Activated naive CD8-positive, alpha-beta T cell (primary cell): ENCODE measurements at regions not wholly inside any gene's neighbourhood (a gene's known extent, or its start where the extent isn't known, plus 50 kb on each side); places are given as distances from the start of the nearest gene placed in this dataset.
"Not testable (repeated sequence)": the region's sequence is repeated elsewhere in the genome, so short reads cannot be mapped to it uniquely, and the experiment has no call there.

Source experiments
- H3K27ac Mint-ChIP-seq: one replicate; pipeline ENCODE4 v1.8.0; 2021; ENCODE audit warnings: mixed read lengths
- H3K27me3 Mint-ChIP-seq: one replicate; pipeline ENCODE4 v1.8.0; 2021; ENCODE audit warnings: mixed read lengths
- H3K36me3 Mint-ChIP-seq: one replicate; pipeline ENCODE4 v1.8.0; 2021; ENCODE audit warnings: mixed read lengths
- H3K4me1 Mint-ChIP-seq: one replicate; pipeline ENCODE4 v1.8.0; 2021; ENCODE audit warnings: low read depth, mixed read lengths
- H3K4me3 Mint-ChIP-seq: one replicate; pipeline ENCODE4 v1.8.0; 2021; ENCODE audit warnings: mild to moderate bottlenecking, mixed read lengths
- H3K9me3 Mint-ChIP-seq: one replicate; pipeline ENCODE4 v1.8.0; 2021; ENCODE audit warnings: low read depth, mixed read lengths

DNA sequence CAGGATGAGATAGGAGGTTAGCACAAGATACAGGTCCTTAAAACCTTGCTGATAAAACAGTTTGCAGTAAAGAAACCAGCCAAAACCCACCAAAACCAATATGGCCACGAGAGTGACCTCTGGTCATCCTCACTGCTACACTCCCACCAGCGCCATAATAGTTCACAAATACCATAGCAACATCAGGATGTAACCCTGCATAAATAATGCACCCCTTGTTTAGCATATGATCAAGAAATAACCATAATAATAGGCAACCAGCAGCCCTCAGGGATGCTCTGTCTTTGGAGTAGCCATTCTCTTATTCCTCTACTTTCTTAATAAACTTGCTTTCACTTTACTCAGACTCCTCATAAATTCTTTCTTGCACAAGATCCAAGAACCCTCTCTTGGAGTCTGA lies 86.9 kb upstream of the PRSS3 start:
- H3K27ac Mint-ChIP-seq = no peak overlapping the region
- H3K27me3 Mint-ChIP-seq = peaks cover 14% of the 10 kb centered on the region
- peaks cover 2% of the 10 kb centered on the region for H3K36me3 Mint-ChIP-seq
- H3K4me1 Mint-ChIP-seq = no peaks in the 10 kb centered on the region
- no peaks in the 10 kb centered on the region for H3K9me3 Mint-ChIP-seq
- H3K4me3 Mint-ChIP-seq = no peak overlapping the region

DNA sequence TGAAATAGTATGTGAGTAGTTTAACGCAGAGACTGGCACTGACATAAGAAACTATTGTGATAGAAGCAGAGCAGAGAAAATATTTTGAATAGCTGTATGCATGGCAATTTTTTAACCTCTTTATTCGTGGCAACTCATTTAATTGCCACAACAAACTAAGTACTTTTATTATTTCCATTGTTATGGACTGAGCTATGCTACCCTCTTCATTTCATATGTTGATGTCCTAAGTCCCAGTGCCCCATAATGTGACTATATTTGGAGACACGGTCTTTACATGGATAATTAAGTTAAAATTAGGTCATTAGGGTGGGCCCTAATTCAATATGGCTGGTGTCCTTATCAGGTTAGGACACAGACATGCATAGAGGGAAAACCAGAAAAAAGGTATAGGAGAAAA lies 86.1 kb upstream of the PRSS3 start:
- peaks cover 2% of the 10 kb centered on the region for H3K36me3 Mint-ChIP-seq
- H3K4me3 Mint-ChIP-seq = no peak overlapping the region
- peaks cover 12% of the 10 kb centered on the region for H3K27me3 Mint-ChIP-seq
- no peak overlapping the region for H3K27ac Mint-ChIP-seq
- H3K9me3 Mint-ChIP-seq = no peaks in the 10 kb centered on the region
- no peaks in the 10 kb centered on the region for H3K4me1 Mint-ChIP-seq

DNA sequence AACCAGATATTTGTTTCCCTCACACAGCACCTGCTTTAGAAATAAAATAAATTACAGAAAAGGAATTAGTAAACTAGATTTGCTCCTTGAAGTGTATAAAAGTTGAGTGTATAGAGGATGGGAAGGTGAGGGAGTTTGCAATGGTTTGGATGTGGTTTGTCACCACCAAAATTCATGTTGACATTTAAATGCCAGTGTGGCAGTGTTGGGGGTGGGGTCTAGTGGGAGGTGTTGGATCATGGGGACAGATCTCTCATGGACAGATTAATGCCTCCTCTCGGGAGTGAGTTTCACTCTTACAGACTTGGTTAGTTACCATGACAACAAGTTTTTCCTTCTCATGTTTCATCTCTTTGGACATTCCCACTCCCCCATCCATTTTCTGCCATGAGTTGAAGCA lies 83.9 kb upstream of the PRSS3 start:
- H3K36me3 Mint-ChIP-seq, H3K4me1 Mint-ChIP-seq, H3K4me3 Mint-ChIP-seq, H3K27ac Mint-ChIP-seq, H3K9me3 Mint-ChIP-seq: not testable (repeated sequence)
- H3K27me3 Mint-ChIP-seq = peaks cover 10% of the 10 kb centered on the region

DNA sequence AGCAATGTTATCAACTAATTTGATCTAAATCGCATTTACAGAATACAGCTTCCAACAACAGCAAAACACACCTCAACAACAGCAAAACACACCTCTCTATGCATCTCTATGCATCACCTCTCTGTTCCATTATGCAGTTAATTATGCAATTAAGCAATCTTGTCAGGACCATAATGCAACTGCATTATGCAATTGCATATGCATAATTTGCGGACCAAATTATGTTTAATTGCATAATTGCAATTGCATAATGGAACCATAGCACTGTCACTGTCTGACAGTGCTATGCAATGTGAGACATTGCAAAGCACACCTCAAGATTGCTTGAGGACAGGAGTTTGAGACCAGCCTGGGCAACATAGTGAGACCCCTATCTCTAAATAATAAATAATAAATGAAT lies 80.4 kb upstream of the PRSS3 start:
- H3K36me3 Mint-ChIP-seq = no peaks in the 10 kb centered on the region
- no peak overlapping the region for H3K27ac Mint-ChIP-seq
- H3K4me1 Mint-ChIP-seq = no peaks in the 10 kb centered on the region
- peaks cover 8% of the 10 kb centered on the region for H3K27me3 Mint-ChIP-seq
- no peaks in the 10 kb centered on the region for H3K9me3 Mint-ChIP-seq
- H3K4me3 Mint-ChIP-seq = no peak overlapping the region

DNA sequence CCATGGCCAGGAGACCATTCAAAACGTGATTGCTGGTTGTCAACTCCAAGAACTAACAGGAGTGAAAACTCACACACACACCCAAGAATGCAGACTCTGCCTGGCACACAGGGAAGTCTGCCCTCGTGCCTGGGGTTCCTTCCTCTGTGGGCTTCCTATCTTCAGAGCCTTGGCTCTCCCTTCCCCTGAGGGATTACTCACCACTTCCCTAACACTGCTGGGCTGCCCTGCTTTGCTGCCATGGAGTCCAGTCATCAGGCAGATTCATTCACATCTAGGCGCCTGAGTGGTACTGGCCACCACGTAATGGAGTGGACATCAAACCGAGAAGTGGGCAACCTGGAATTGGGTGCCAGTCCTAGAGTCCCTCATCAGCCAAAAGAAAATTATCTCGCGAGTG lies 76.4 kb upstream of the PRSS3 start:
- Mint-ChIP-seq H3K4me3 (no peak overlapping the region), H3K4me1 (peaks cover 2% of the 10 kb centered on the region), H3K9me3 (no peaks in the 10 kb centered on the region), H3K27ac (no peak overlapping the region), H3K27me3 (peaks cover 4% of the 10 kb centered on the region), H3K36me3 (no peaks in the 10 kb centered on the region)

DNA sequence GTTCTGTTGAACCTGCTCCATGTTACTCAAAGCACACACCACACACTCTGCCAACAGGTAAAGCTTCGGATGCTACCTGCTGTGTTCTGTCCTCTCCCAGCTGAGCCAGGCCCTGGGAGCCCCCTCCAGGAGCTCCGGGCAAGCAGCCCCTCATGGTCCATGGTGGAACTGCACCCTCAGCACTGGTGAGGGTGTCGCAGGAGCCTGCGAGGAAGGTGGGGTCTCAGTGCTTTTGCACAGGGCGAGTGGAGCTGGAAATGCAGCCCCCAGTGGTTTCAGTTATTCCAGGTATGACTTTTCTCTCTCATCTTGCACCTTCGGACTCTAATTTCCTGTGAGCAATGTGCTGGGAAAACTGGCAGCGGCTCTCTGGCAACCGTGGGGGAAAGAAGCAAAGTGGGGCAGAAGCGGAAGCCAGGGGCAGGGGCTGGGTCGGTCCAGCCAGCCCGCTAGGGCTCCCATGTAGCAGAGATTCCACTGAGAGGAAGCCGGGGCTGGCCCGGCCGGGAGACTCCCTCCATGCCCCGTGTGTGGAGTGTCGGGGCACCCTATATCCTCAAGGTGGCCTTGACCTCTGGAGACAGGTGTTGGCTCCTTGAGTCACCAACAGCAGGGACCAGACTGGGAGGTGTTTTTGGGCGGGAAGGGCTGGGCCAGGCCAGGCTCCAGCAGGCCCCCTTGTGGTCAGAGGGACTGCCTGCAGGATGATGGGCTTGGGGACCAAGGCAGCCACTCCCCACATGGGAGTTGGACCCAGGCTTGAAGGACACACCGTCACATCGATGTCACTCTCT lies 75.6 kb upstream of the PRSS3 start:
- Mint-ChIP-seq H3K4me3 (peak overlapping the region; percentile 27), H3K36me3 (peaks cover 3% of the 10 kb centered on the region), H3K4me1 (peaks cover 2% of the 10 kb centered on the region), H3K9me3 (peaks cover 4% of the 10 kb centered on the region), H3K27me3 (peaks cover 7% of the 10 kb centered on the region), H3K27ac (no peak overlapping the region)

DNA sequence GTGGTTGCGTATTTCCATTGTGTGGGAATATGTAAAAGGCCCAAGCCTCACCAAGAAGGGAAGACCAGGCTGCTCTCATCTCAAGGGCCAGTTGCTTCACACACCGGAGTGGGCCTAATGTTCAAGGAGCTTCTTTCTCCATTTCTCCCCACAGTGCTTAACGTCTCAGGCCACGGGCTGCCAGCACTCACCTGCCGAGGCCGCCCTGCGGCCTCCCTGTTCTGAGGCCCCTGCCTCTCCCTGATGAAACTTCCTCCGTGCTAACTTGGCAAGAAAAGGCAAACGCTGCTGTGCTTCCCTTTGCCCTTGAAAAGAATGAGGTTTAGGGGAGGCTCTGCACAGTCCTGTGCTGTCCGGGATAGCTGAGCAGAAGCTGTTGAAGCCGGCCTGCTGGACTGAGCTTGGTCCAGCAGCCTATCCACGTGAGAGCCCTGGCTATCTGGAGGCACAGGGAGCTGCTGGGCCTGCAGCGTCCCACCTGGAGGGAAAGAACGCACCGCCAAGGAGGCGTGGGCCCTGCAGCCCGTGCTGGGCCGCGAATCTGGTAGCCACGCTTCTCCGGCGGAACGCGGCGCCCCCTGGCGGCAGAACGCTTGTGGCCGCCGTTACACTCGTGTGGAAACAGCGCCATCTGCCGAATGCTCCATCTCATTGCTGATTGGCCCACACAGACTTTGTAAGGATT lies 73.5 kb upstream of the PRSS3 start:
- H3K4me3 Mint-ChIP-seq = no peak overlapping the region
- peaks cover 7% of the 10 kb centered on the region for H3K27me3 Mint-ChIP-seq
- H3K27ac Mint-ChIP-seq = no peak overlapping the region
- H3K9me3 Mint-ChIP-seq = peaks cover 4% of the 10 kb centered on the region
- peaks cover 3% of the 10 kb centered on the region for H3K36me3 Mint-ChIP-seq
- peaks cover 2% of the 10 kb centered on the region for H3K4me1 Mint-ChIP-seq

DNA sequence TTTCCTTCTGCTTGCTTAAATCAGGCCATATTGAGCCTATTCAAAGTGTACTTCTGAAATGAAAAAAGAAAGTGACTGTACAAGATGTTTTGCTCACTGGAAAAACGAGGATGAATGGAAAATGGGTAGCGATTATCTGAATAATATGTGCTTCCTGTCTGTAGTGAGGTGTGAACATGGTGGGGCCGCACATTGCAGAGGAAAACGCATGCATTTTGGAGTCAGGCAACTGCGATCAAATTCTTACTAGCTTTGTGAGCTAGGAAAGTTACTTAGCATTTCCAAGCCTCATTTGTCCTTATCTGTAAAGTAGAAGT lies 73.0 kb upstream of the PRSS3 start:
- Mint-ChIP-seq H3K27me3 (peaks cover 7% of the 10 kb centered on the region), H3K4me1 (peaks cover 2% of the 10 kb centered on the region), H3K27ac (no peak overlapping the region), H3K9me3 (peaks cover 4% of the 10 kb centered on the region), H3K36me3 (peaks cover 3% of the 10 kb centered on the region), H3K4me3 (no peak overlapping the region)

DNA sequence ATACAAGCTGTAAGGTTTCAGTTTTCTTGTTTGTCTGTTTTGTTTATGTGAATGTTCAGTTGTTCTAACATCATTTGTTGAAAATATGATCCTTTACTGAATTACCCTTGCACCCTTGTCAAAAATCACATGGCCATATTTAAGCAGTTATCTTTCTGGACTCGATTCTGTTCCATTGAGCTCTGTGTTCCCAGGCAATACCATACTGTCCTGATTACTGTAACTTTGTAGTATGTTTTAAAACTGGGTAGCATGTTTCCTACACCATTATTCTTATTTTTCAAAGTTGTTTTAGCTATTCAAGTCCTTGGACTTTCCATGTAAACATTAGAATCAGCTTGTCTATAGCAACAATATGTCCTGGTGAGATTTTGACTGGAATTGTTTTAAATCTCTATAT lies 66.7 kb upstream of the PRSS3 start:
- H3K27me3 Mint-ChIP-seq = peaks cover 6% of the 10 kb centered on the region
- peaks cover 10% of the 10 kb centered on the region for H3K9me3 Mint-ChIP-seq

DNA sequence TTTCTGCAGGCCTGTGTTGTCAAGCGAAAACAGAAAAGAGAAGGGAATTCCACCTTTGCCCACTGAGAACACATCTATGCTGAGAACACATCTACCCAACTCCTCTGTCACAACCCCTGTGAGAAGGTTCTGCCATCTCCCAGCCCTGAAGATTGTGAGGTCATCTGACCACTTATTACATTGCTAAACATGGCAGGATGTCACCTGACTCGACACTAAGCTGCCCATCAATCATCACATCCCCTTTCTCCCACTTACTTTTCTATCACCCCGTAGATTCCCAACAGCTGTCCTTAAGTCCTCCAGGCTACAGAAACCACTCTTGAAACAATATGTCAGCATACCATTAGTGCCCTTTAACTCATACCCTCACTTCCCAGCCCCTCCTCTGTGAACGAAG lies 64.2 kb upstream of the PRSS3 start:
- H3K36me3 Mint-ChIP-seq = no peaks in the 10 kb centered on the region
- no peaks in the 10 kb centered on the region for H3K4me1 Mint-ChIP-seq
- peaks cover 10% of the 10 kb centered on the region for H3K27me3 Mint-ChIP-seq
- H3K4me3 Mint-ChIP-seq = no peak overlapping the region
- H3K27ac Mint-ChIP-seq = no peak overlapping the region
- peaks cover 6% of the 10 kb centered on the region for H3K9me3 Mint-ChIP-seq

More for the DNA sequence above, 66.7 kb upstream of the PRSS3 start:
- Mint-ChIP-seq H3K36me3 (peaks cover 3% of the 10 kb centered on the region), H3K4me1 (no peaks in the 10 kb centered on the region), H3K27ac (no peak overlapping the region), H3K4me3 (no peak overlapping the region)

DNA sequence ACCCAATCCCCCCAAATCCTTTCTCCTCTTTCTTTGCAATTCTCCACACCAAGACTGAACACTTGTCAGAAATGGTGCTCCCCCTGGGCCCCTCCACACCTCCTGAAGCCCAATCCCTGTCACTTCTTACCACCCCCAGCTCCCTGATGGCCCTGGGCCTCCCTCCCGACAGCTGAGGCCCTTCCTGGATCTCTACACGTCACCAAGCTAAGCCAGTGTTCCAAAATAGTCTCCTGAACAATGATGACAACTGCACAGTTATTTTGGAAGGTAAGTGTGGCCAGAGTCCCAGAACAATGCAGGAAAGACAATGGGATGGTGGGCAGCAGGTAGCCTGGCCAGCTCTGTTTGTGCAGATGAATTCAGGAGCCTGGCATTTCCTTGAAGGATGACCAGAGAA lies 63.7 kb upstream of the PRSS3 start:
- no peaks in the 10 kb centered on the region for H3K4me1 Mint-ChIP-seq
- no peak overlapping the region for H3K27ac Mint-ChIP-seq
- H3K27me3 Mint-ChIP-seq = peaks cover 10% of the 10 kb centered on the region
- peaks cover 6% of the 10 kb centered on the region for H3K9me3 Mint-ChIP-seq
- H3K36me3 Mint-ChIP-seq = no peaks in the 10 kb centered on the region
- no peak overlapping the region for H3K4me3 Mint-ChIP-seq

DNA sequence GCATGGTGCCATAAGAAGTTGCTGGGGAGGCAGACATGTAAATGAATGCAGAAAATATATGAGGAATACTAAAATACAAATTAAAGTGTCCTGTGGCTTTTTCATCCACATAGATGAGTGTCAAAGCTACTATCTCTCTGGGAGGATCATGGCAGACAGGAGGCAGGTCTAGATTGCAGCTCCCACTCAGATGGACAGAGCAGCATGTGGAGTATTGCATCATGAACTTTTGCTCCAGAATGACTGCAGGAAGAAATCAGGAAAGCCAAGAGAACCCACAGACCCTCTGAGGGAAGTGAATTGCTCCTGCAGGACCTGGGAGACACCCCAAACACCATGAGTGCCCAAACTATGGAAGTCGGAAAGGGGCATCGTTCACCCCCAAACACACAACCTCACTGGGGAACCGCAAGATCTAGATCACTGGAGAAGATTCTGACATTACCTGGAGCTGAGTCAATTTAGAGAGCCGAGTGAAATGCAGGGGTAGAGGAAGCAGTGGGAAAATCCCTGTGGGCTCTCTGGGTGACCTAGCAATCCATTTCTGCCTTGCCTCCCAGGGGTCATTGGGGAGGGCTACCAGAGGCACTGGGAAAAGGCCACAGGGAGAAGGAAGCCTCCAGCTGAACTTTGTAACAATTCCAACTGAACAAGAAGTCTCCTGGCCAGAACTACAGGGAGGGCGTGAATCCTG lies 61.0 kb upstream of the PRSS3 start:
- not testable (repeated sequence) for H3K27me3 Mint-ChIP-seq, H3K4me1 Mint-ChIP-seq, H3K4me3 Mint-ChIP-seq, H3K27ac Mint-ChIP-seq, H3K36me3 Mint-ChIP-seq, H3K9me3 Mint-ChIP-seq

DNA sequence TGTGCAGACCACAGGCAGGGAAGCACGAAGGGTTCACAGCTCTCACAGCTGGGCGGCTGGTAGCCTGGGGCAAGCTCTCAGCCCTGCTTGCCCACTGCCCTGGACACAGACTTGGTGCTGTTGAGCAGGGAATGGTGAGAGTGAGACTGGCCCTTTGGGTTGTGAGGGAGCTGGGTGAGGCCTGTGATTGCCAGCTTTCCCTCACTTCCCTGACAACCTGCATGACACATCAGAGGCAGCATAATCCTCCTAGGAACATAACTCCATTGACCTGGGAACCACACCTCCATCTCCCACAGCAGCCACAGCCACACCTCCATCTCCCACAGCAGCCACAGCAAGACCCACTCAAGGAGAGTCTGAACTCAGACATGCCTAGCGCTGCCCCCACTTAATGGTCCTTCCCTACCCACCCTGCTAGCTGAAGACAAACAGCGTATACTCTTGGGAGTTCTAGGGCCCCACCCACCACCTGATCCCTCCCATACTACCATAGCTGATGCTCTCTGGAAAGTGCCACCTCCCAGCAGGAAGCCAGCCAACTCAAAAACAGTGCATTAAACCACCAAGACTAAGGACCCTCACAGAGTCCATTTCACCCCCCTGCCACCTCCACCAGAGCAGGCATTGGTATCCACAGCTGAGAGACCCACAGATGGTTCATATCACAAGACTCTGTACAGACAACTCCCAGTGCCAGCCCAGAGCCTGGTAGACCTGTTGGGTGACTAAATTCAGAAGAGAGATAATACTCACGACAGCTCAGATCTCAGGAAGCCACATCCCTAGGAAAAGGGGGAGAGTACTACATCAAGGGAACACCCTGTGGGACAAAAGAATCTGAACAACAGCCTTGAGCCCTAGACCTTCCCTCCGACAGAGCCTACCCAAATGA lies 60.2 kb upstream of the PRSS3 start:
- H3K4me3 Mint-ChIP-seq, H3K4me1 Mint-ChIP-seq, H3K27ac Mint-ChIP-seq, H3K36me3 Mint-ChIP-seq, H3K27me3 Mint-ChIP-seq, H3K9me3 Mint-ChIP-seq: not testable (repeated sequence)

DNA sequence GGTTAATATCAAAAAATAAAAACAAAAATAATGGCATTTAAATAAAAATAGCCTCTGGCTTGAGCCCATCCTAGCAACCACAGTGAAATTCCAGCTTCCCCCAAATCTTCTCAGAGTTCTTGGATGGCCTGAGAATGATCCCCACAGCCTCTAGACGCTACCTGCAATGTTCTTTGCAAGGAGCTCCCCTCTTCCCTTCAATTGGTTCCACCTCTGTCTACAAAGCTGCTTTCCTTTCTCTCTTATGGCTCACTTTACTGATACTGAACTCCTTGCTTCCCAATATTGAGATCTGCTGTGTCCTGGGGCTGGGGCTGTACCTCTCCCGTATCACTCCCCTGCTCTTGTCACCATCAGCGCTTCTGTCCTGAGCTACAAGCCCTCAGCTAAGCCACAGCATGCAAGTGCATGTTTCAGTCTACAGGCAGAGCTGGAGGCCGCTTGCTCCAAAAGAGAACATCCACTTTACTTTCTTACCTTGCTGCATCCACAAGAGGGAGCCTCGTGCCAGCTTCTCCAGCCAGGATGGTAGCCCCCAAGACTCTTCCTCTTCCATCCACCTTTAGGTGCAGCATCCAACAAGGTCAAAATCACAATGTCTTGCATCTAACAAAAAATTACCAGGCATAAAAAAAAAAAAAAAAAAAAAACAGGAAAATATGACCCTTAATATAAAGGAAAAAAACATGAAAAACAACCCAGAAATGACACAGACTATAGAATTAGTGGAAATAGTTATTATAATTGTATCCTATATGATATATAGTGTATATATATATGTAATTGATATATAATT lies 57.4 kb upstream of the PRSS3 start:
- Mint-ChIP-seq H3K9me3 (peaks cover 10% of the 10 kb centered on the region), H3K27ac (no peak overlapping the region), H3K4me3 (no peak overlapping the region), H3K36me3 (peaks cover 4% of the 10 kb centered on the region), H3K4me1 (no peaks in the 10 kb centered on the region), H3K27me3 (peaks cover 10% of the 10 kb centered on the region)
